GM12891 (cell line): ENCODE measurements at regions not wholly inside any gene's neighbourhood (a gene's known extent, or its start where the extent isn't known, plus 50 kb on each side); places are given as distances from the start of the nearest gene placed in this dataset.

Source experiments
- DNase-seq: peaks from one replicate; pipeline ENCODE4 v3.0.0; 2011; ENCODE audit warnings: low spot score; ENCODE audit not compliant: insufficient read length
- FAIRE-seq: peaks from 2 replicates; lab custom pipeline; 2011; peaks lifted over from hg19 to GRCh38; lab: Jason Lieb, UNC
- PAX5 ChIP-seq: IDR thresholded peaks from 2 replicates; pipeline ENCODE4 v1.6.1; 2011; ENCODE audit warnings: low read length, moderate library complexity, mild to moderate bottlenecking; ENCODE audit not compliant: insufficient read depth, severe bottlenecking
- POLR2A ChIP-seq: IDR thresholded peaks from 2 replicates; pipeline ENCODE4 v1.6.1; 2011; ENCODE audit warnings: low read depth, low read length, control low read depth
- POLR2AphosphoS5 ChIP-seq: IDR thresholded peaks from 2 replicates; pipeline ENCODE4 v1.6.1; 2011; ENCODE audit warnings: low read depth, low read length, control low read depth
- POU2F2 ChIP-seq: IDR thresholded peaks from 2 replicates; pipeline ENCODE4 v1.6.1; 2011; ENCODE audit warnings: low read depth, mild to moderate bottlenecking, control low read depth, low read length, moderate library complexity
- SPI1 ChIP-seq: IDR thresholded peaks from 2 replicates; pipeline ENCODE4 v1.6.1; 2011; ENCODE audit warnings: low read depth, low read length, control low read depth
- TAF1 ChIP-seq: IDR thresholded peaks from 2 replicates; pipeline ENCODE4 v1.6.1; 2011; ENCODE audit warnings: low read depth, low read length, control low read depth

GRCh38 chr11:37689951-37690350 is 1091.9 kb upstream of the RAG2 start:
- DNase-seq: no peak

DNA sequence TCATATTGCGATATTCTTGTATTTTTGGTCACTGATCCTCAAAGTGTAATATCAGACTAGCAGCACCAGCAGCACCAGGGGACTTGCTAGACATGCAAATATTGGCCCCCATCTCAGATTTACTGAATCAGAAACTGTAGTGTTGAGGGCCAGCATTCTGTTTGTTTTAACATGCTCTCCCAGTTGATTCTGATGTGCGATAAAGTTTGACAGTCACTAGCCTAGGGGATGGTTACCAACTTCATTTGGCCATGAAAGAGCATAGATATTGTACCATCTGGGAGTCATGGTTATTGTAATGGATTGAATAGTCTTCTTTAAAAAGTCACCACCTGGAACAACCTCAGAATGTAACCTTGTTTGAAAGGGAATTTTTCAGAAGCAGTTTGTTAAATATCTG is 1090.4 kb upstream of the RAG2 start:
- TF ChIP-seq TAF1: no peak
- no peak for TF ChIP-seq POLR2A
- TF ChIP-seq POU2F2: no peak
- TF ChIP-seq SPI1: no peak
- no peak for TF ChIP-seq POLR2AphosphoS5
- TF ChIP-seq PAX5: no peak
- no peak for FAIRE-seq
- DNase-seq: no peak

More at GRCh38 chr11:37689951-37690350, 1091.9 kb upstream of the RAG2 start:
- TF ChIP-seq PAX5 (no peak), TAF1 (no peak), POLR2AphosphoS5 (no peak), SPI1 (no peak), POLR2A (no peak), POU2F2 (no peak)
- no peak for FAIRE-seq

DNA sequence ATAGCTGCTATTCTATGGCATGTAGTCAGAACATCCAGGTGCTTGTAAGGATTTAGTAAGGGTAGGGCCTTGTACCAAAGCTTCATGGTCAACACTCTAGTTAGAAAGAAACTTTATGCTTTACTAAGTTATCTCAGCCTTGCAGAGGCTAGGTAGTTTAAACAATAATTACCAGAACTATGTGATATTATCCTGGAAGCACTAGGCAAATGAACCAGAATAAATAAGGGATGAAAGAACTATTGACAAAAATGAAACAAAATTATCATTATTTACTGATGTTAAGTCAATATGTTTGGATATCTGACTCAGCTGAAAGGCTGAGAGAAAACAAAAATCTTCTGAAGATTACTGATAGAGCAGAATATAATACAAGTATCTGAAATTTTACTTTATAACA is 1089.1 kb upstream of the RAG2 start:
- DNase-seq (no peak), FAIRE-seq (no peak)
- no peak for TF ChIP-seq POU2F2
- TF ChIP-seq SPI1: no peak
- TF ChIP-seq PAX5: no peak
- TF ChIP-seq TAF1: no peak
- TF ChIP-seq POLR2A: no peak
- TF ChIP-seq POLR2AphosphoS5: no peak

GRCh38 chr11:37671321-37671720 is 1073.3 kb upstream of the RAG2 start:
- FAIRE-seq (no peak), DNase-seq (no peak)
- TF ChIP-seq PAX5 (no peak), SPI1 (no peak), POU2F2 (no peak), TAF1 (no peak)

- FAIRE-seq: no peak
- DNase-seq: no peak
- TF ChIP-seq POLR2AphosphoS5 (no peak), POLR2A (no peak), PAX5 (no peak), TAF1 (no peak), SPI1 (no peak), POU2F2 (no peak)
Measured at GRCh38 chr11:37666960-37667359, 1068.9 kb upstream of the RAG2 start.

GRCh38 chr11:37657645-37658044 is 1059.6 kb upstream of the RAG2 start:
- TF ChIP-seq SPI1 (no peak), POU2F2 (no peak), TAF1 (no peak)
- FAIRE-seq (no peak), DNase-seq (no peak)

DNA sequence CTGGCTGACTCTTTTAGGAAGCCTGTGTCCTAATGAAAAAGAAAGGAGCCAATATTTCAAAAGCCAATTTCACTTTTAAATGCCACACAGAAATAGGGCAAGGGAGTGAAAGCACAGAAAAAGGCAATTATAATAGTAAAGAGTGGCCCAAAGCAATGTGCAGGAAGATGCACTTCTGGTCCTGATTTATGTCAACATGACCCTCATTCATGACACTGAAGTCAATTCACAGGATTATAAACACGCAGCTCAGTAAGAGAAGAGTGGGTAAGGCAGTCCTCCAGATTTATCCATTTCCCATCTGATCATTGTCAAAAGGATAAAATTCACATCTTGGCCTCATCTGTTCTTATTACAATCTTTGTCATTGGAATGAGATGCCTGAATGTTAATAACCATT is 1049.7 kb upstream of the RAG2 start:
- TF ChIP-seq POU2F2 (no peak), TAF1 (no peak), POLR2AphosphoS5 (no peak), SPI1 (no peak)
- DNase-seq (no peak), FAIRE-seq (no peak)

- TF ChIP-seq POU2F2 (no peak), TAF1 (no peak), POLR2A (no peak), SPI1 (no peak), POLR2AphosphoS5 (no peak), PAX5 (no peak)
- FAIRE-seq (no peak), DNase-seq (no peak)
Measured at GRCh38 chr11:37643968-37644367, 1045.9 kb upstream of the RAG2 start.

GRCh38 chr11:37642296-37642695 is 1044.3 kb upstream of the RAG2 start:
- FAIRE-seq: no peak
- no peak for DNase-seq
- TF ChIP-seq TAF1: no peak
- no peak for TF ChIP-seq POLR2A
- TF ChIP-seq POLR2AphosphoS5: no peak
- TF ChIP-seq PAX5: no peak
- no peak for TF ChIP-seq POU2F2
- TF ChIP-seq SPI1: no peak

- no peak for DNase-seq
- TF ChIP-seq TAF1: no peak
- TF ChIP-seq POLR2AphosphoS5: no peak
- TF ChIP-seq SPI1: no peak
- no peak for TF ChIP-seq PAX5
- no peak for TF ChIP-seq POU2F2
- TF ChIP-seq POLR2A: no peak
- FAIRE-seq: no peak
Measured at GRCh38 chr11:37632748-37633147, 1034.7 kb upstream of the RAG2 start.
